IPS-18c (cell line): ENCODE measurements at regions not wholly inside any gene's neighbourhood (a gene's known extent, or its start where the extent isn't known, plus 50 kb on each side); places are given as distances from the start of the nearest gene placed in this dataset.

Experiments
- H3K4me3 ChIP-seq: 2 replicates; pipeline ENCODE4 v1.7.0; 2013; ENCODE audit warnings: low read depth, mild to moderate bottlenecking, low read length, moderate library complexity; ENCODE audit not compliant: insufficient read depth
- H3K9me3 ChIP-seq: one replicate; pipeline ENCODE4 v1.6.1; 2013; ENCODE audit warnings: mild to moderate bottlenecking, low read length, moderate library complexity; ENCODE audit not compliant: control insufficient read depth, insufficient read depth

GRCh38 chr12:113613414-113613813, 141.7 kb upstream of the LHX5 start:
- Histone ChIP-seq H3K4me3 (no peak overlapping the region; the same call in 1 of the 2 replicates), H3K9me3 (no peaks in the 10 kb centered on the region)

GRCh38 chr12:113612793-113613192, 141.1 kb upstream of the LHX5 start:
- Histone ChIP-seq H3K9me3 (no peaks in the 10 kb centered on the region), H3K4me3 (no peak overlapping the region)

GRCh38 chr12:113612076-113612728, 140.5 kb upstream of the LHX5 start:
- Histone ChIP-seq H3K4me3 (no peak overlapping the region), H3K9me3 (peaks cover 1% of the 10 kb centered on the region)

GRCh38 chr12:113611652-113612051, 140.0 kb upstream of the LHX5 start:
- Histone ChIP-seq H3K4me3 (no peak overlapping the region), H3K9me3 (peaks cover 2% of the 10 kb centered on the region)

- H3K9me3 ChIP-seq = peaks cover 2% of the 10 kb centered on the region
- peak overlapping the region; percentile 49 for H3K4me3 ChIP-seq
These were observed 139.0 kb upstream of the LHX5 start for GRCh38 chr12:113610698-113611097.

- peaks cover 2% of the 10 kb centered on the region for H3K9me3 ChIP-seq
- peak overlapping the region; percentile 49; the same call in 1 of the 2 replicates for H3K4me3 ChIP-seq
These were observed 138.2 kb upstream of the LHX5 start for GRCh38 chr12:113609692-113610469.

- no peak overlapping the region for H3K4me3 ChIP-seq
These were observed 133.0 kb upstream of the LHX5 start for GRCh38 chr12:113604666-113605065.

GRCh38 chr12:113601656-113602263, 130.1 kb upstream of the LHX5 start:
- no peak overlapping the region for H3K4me3 ChIP-seq
- no peaks in the 10 kb centered on the region for H3K9me3 ChIP-seq

More at GRCh38 chr12:113604666-113605065, 133.0 kb upstream of the LHX5 start:
- H3K9me3 ChIP-seq = peaks cover 2% of the 10 kb centered on the region

GRCh38 chr12:113598815-113599406, 127.2 kb upstream of the LHX5 start:
- no peaks in the 10 kb centered on the region for H3K9me3 ChIP-seq

GRCh38 chr12:113594967-113595366, 123.3 kb upstream of the LHX5 start:
- no peaks in the 10 kb centered on the region for H3K9me3 ChIP-seq
- H3K4me3 ChIP-seq = no peak overlapping the region

More at GRCh38 chr12:113598815-113599406, 127.2 kb upstream of the LHX5 start:
- H3K4me3 ChIP-seq = no peak overlapping the region

- Histone ChIP-seq H3K9me3 (no peaks in the 10 kb centered on the region), H3K4me3 (peak overlapping the region; percentile 40)
These were observed 119.9 kb upstream of the LHX5 start for GRCh38 chr12:113591480-113591974.

- no peak overlapping the region for H3K4me3 ChIP-seq
These were observed 117.8 kb upstream of the LHX5 start for GRCh38 chr12:113589437-113589836.

GRCh38 chr12:113587720-113588119, 116.0 kb upstream of the LHX5 start:
- Histone ChIP-seq H3K9me3 (no peaks in the 10 kb centered on the region), H3K4me3 (no peak overlapping the region)

More at GRCh38 chr12:113589437-113589836, 117.8 kb upstream of the LHX5 start:
- no peaks in the 10 kb centered on the region for H3K9me3 ChIP-seq

- Histone ChIP-seq H3K4me3 (no peak overlapping the region), H3K9me3 (no peaks in the 10 kb centered on the region)
These were observed 114.8 kb upstream of the LHX5 start for GRCh38 chr12:113586461-113586860.

- Histone ChIP-seq H3K4me3 (no peak overlapping the region), H3K9me3 (no peaks in the 10 kb centered on the region)
These were observed 111.0 kb upstream of the LHX5 start for GRCh38 chr12:113582521-113583218.

GRCh38 chr12:113581342-113581741, 109.7 kb upstream of the LHX5 start:
- Histone ChIP-seq H3K9me3 (no peaks in the 10 kb centered on the region), H3K4me3 (no peak overlapping the region)

GRCh38 chr12:113580437-113580836, 108.8 kb upstream of the LHX5 start:
- no peak overlapping the region for H3K4me3 ChIP-seq
- no peaks in the 10 kb centered on the region for H3K9me3 ChIP-seq
